ENCODE measurements at regions not wholly inside any gene's neighbourhood (a gene's known extent, or its start where the extent isn't known, plus 50 kb on each side); places are given as distances from the start of the nearest gene placed in this dataset.

GRCh38 chr2:22901471-22902179 is 483.4 kb upstream of the KLHL29 start:
- no peak for TF ChIP-seq POLR2AphosphoS5 (IDR thresholded peaks at IDR 0.05; ENCODE audit: insufficient read depth in 1 of 2, low read depth in 1 of 2)
- TF ChIP-seq, protein P1, sequence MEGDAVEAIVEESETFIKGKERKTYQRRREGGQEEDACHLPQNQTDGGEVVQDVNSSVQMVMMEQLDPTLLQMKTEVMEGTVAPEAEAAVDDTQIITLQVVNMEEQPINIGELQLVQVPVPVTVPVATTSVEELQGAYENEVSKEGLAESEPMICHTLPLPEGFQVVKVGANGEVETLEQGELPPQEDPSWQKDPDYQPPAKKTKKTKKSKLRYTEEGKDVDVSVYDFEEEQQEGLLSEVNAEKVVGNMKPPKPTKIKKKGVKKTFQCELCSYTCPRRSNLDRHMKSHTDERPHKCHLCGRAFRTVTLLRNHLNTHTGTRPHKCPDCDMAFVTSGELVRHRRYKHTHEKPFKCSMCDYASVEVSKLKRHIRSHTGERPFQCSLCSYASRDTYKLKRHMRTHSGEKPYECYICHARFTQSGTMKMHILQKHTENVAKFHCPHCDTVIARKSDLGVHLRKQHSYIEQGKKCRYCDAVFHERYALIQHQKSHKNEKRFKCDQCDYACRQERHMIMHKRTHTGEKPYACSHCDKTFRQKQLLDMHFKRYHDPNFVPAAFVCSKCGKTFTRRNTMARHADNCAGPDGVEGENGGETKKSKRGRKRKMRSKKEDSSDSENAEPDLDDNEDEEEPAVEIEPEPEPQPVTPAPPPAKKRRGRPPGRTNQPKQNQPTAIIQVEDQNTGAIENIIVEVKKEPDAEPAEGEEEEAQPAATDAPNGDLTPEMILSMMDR (IDR thresholded peaks at IDR 0.05): no peak
- TF ChIP-seq POLR2A (IDR thresholded peaks at IDR 0.05): no peak

All from vagina (tissue), 2 donors.